NCI-H460 (cell line): ENCODE measurements at regions not wholly inside any gene's neighbourhood (a gene's known extent, or its start where the extent isn't known, plus 50 kb on each side); places are given as distances from the start of the nearest gene placed in this dataset.

ENCODE experiments used
- DNase-seq: peaks from one replicate; pipeline ENCODE4 v3.0.0-alpha.2; 2016; ENCODE audit warnings: low read depth; ENCODE audit errors: extremely low read depth

DNA sequence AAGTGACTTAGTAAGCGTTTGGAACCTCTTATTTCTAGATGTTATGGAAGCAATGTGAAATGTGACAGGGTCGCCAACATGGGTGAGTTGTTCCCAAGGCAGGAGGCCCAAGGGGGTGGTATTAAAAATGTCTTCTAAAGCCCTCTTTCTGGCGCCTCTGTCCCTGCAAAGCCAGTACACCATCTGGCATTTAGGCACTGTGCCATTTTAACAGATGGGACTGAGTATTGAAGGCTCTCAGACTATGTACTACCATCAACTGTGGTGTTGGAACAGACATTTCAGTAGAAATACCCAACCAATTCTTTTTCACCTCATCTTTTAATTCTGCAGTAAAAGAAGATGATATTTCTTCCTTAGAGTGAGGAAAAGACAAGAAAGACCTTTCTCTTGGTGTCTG, 384.5 kb upstream of the MMADHC start:
- DNase-seq, result no peak

DNA sequence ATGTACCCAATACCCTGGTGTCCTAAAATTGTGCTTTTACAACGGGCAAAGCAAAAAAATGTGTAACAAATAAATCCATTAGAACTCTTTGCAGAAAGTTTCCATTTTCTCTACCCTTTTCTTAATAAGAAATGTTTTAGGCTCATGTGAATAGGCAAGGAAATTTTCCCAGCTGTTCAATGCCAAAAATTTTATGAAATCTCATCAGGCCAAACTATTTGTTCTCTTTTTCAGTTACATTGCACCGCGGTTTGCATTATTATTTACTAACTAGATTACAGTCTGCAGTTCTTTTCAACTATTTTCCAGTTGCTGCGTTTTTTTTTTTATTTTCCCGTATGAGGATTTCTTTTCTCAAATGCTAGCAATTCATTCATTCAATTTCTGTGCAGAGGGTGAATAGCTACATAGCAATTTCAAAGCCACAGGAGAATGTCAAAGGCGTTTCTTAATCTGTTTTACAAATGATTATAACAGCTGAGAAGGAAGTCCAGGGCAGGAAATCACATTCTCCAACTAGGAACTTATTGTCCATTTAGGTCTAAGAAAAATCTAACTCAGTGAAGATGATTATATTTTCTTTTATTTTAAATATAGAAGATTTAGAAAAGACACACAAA, 367.5 kb upstream of the MMADHC start:
- no peak for DNase-seq

DNA sequence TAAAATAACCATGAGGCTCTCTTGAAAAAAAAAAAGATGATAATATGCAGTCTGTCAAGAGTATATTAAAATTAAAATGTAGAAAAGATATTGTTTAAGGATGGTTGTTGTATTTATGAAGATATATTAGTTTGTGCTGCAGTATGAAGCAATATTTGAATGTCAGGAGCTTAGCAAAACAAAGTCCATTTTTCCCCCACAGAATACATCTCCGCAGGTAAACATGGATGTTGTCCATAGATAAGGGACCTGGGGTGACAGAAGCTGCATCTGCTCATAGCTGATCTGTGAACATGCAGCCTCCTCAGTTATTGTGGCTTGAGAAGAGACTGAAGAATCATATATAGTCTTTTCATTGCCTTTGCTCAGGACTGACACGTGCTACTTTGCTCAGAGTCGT, 366.1 kb upstream of the MMADHC start:
- DNase-seq, result no peak

DNA sequence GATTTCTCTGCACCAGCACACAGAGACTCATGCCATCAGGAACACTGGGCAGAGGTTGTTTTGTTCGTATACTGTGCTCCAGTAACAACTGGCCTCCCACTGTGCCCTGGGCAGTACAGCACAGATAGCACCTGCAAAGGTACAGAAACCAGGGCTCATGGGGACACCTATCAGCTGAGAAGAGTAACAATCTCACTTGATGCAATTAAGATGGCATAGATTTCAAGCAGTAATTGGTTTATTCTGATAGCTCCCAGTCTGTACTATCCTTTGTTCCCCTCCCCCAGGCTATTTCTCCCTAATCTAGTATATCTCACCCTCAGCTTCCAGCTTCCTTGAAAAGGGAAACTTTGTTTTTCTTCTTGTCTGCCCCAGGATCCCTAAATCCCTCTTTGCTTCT, 343.9 kb upstream of the MMADHC start:
- DNase-seq, result no peak

DNA sequence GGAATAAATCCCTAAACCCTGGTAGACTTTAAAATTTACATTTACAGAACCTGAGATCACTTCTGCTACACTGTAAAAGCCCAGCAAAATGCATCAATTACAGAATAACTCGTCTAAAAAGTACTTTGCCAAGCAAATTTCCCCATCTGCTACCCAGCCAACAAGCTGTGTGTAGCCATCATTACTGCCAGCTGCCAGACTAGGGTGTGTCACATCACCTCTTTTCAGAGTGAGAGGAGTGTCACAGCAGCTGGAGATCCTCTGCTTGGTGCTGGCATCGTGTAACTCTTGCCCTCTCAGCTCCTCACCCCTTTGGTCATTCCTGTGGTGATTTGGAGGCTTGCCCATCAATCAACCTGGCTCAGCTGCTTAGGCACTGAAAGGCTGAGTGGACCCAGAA, 340.4 kb upstream of the MMADHC start:
- DNase-seq, result no peak

DNA sequence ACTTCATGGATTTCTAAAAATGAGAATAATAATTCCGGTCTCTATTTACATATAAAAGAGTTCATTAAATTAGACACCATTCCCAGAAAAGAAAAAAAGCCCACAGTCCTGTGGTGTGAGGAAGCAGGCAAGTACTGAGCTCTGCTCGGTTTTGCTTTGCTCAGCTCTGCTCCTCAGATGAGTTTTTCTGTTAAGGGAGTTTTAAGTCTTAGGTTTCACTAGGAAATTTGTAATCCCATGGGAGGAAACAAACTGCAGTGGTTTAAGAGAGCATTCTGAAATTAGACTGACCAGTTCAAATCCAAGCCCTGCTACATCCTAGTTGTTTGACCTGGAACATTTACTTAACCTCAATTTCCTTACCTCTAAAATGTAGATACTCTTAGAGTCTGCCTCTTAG, 338.6 kb upstream of the MMADHC start:
- DNase-seq, result no peak

DNA sequence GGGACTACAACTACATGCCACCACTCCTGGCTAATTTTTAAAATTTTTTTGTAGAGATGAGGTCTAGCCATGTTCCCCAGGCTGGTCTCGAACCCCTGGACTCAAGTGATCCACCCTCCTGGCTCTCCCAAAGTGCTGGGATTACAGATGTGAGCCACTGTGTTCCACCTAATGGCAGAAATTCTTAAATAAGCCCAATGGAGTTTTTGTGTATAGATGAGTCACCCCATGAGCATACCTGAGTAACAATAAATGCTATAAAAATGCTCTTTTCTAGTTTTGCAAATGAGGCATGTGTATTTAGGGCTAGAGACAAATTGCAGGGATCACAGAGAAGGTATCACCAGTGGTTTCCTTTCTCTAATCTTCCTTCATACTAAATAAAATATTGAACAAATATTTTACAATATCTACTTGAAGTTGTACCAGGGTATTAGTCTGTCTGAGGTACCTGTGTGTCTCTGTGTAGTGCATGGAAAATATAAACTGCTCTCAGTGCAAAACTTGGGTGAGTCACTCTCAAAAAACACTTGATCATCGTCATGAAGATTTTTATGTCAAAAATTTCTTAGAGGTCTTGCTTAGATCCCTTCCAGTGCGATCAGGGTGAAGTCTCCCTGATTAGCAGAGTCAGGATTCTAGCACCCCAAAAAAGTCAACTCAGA, 337.1 kb upstream of the MMADHC start:
- no peak for DNase-seq

DNA sequence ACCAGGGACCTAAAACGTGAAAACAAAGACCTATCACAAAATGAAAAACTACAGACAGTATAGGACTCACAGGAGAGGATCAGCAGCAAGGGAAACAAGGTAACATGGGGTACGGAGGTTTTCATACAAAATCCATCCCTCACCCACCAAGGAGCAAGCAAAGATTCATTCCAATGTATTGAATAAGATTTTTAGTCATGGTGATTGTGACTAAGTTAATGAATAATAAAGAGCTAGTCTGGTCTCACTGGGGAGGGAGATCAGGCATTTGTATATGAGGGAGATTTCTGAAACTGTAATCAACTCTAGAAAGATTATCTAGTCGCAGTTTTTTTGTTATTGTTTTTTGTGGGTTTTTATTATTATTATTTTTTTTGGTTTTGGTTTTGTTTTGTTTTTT, 336.5 kb upstream of the MMADHC start:
- no peak for DNase-seq

DNA sequence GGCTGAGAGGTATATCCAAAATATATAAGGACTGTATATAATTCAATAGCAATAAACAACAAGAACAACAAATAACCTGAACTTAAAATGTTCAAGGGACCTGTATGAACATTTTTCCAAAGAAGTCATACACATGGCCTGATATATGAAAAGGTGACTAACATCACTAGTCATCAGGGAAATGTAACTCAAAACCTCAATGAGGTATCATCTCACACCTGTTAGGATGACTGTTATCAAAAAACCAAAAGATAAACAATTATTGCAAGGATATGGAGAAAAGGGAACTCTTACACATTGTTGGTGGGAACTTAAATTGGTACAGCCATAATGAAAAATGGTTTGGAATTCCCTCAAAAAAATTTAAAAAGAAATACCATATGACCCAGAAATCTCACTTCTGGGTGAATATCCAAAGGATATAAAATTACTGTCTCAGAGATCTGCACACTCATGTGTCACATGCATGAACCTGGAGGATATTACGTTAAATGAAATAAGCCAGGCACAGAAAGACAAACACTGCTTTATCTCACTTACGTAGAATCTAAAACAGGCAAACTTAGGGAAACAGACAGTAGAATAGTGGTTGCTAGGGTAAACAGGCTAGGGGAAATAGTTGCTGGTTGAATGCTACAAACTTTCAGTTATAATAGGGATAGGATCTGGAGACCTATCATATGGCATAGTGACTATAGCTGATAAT, 334.5 kb upstream of the MMADHC start:
- no peak for DNase-seq

DNA sequence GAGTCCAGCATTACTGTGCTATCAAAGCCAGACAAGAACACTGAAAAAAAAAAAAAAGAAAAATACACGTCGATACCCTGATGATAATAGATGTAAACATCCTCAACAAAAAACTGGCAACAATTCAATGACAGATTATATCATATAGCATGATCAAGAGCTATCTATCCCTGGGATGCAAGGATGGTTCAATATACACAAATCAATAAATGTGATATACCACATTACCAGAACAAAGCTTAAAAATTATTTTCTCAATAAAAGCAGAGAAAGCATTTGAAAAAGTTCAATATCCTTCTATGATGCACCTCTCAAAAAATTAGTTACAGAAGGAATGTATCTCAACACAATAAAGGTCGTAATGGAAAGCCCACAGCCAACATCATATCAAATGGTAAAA, 332.8 kb upstream of the MMADHC start:
- DNase-seq, result no peak

DNA sequence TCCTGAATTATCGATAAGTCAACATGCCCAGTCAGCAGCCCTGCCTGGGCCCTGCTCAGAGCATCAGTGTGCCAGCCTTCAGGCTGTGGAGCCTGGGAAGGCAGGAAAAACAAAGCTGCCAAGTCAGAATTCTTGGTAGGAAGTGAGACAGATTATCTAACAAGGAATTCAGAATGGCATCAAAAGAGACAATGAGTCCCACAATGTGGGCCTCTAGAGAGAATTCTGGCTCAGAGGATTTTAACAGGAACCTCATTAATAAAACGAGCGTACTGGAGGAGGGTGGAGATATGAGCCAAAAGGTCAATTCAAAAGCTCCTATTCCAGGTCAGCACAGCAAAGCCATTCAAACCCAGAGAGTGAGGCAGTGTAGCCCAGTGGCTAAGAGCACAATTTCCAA, 327.6 kb upstream of the MMADHC start:
- no peak for DNase-seq

DNA sequence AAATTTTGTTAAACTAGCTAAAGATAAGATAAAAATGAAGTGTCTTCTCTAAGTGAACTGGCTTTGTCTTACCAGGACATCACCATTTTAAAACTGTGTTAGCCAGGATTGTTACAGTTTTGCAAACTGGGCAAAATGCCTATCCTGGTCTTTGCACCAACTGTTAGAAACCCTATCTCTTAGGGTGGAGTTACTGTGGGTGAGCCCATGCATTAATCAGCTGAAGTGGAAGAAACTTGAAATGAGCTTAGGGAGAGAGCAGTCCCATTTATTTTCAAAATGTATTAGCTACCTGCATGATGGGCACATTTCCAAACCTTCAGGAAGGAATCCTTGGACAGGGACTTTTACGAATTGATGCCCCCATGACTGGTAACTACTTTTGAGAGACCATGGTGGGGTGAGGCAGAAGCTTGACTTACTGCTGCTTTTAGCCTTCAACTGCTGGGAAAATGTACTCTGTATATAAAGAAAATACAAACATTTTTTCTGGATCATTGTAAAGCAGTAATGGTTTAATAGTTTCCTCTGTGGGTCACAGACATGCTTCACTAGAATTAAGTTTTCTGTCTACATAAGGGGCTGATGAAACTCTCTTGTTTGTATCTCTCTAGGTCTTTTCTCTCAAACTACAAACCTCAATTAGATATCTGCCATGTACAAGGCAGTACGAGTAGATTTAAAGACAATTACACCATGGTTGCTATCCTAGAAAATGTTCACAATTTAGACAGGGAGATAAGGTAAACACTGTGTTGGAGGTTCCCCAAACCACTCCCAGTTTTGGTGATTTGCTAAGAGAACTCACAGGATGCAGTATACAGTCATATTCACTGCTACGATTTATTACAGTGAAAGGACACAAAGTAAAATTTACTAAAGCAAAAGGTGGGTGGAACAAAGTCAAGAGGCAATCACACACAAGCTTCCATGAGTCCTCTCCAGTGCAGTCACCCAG, 321.4 kb upstream of the MMADHC start:
- DNase-seq, result no peak

DNA sequence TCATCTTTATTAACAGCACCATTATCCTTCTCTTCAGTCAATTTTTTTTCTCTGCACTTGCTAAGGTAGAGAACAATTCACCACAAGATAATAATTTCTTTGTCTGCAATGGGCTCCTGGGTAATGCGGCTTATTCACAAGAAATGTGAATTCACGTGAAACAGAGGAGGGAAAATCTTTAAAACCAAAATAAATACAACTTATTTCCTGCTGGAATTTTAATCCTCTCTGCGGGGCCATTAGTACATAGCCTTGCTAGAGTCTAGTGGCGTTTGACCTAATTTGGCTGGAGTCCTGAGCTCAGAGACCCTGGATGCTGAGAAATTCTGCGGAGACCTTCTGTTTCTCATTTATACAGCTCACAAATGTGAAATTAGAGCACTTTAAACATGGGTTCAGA, 319.3 kb upstream of the MMADHC start:
- DNase-seq, result no peak

DNA sequence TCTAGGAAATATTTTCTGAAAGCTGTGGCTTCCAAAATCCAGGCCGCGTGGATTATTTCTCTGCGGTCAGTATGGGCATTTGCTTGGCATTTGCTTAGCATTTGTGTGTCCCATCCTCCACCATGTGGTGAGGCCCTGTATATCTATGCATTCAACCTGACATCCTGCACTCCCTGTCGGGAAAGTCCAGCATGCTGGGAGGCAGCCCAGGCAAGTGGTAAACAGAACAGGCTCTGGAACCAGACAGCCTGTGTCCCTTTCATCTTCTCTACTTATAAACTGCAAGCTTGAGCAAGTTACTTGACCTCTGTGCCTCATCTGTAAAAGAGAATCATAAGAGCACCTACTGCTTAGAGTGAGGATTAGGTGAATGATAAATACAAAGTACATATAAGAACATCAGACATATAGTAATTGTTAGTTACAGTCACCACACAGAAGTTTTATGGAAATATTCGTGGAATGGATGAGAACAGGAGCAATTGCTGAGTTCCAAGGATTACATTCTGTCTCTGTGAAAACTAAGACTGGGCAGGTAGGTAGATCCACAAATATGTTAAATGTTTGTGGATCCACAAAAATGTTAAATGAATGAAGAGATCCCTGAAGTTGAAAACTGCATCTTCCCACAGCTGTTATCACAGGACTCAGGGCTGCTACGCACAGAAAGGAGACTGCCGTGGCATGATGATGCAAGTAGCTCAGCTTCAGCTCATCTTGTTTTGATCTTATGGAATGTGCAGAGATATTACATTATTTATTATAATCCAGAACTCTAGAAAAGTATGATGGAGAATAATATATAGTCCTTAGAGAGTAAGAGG, 317.0 kb upstream of the MMADHC start:
- no peak for DNase-seq

DNA sequence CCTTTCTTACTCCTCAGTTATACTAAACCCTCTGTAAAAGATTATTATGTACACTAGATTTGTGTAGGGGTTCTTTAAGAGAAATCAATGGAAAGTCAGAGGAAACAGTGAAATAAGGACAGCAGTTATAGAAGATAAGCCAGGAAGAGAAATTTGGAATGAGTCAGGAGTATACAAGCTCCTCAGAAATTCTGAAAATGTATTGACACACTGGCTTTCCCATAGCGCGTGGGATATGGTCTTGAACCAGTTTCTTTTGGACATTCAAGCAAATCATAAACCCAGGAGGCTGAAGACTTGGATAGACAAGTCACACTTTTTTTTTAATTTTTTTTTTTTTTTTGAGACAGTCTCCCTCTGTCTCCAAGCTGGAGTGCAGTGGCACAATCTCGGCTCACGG, 316.1 kb upstream of the MMADHC start:
- DNase-seq, result no peak

DNA sequence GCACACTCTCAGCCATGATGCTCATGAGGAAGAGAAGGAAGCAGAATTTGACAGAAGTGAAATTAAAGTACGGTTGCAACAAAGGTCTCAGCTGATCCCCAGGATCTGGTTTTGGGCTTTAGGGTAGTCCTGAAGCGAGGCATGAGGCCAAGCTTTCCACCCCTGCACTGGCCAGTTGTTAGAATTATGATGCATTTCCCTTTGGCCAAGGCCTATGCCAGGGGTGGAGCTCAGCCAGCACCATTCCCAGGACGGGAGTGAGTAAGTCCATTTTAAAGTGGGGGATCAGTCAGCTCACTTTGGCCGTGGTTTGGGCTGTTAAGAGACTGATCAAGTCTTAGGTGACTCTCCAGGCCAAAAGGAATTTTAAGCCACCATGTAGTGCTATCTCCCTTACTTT, 314.5 kb upstream of the MMADHC start:
- no peak for DNase-seq

DNA sequence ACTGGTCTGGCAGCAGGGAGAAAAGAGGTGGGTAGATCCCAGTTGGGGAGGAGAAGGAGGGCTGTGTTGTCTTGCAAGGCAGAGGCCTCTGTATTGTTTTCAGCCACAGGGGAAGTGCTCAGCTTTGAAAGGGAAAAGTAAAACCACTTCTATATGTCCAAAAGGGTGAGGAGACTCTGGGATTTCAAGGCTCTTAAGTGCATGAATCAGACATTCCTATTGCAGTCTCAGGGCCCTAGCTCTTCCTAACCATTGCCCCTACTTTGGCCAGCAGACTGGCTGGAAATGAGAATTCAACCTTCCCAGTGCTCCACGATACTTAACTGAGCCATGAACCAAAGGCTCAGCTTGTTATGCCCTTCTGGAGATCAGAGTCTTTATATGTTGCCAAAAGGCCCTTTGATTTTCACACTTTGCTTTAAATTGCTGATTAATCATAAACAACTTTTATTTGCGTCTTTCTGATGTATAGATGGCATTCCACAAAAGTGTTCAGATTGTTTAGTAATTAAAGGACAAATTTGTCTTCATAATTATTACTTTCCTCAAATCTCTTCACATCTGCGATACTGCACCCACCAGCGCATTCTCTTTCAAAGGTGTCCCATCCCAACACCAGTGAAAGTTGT, 313.8 kb upstream of the MMADHC start:
- no peak for DNase-seq

DNA sequence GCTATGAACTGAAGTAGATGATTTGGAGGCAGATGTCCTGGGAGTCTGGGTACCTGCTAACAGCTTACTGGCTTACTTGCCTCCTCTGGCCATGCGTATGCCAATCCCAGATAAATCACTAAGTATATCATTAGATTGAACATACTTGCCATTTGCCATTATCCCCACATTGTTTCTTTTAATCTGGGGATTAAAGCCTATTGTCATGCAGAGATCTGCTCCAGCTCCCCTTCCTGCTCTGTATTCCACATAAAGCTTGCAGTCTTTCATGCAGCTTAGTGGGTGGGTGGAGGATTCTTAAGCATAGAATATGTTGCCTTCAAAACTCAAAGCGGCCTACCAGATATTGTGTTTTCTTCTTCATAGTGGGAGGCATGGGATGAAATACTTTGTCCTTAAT, 311.8 kb upstream of the MMADHC start:
- DNase-seq, result no peak

DNA sequence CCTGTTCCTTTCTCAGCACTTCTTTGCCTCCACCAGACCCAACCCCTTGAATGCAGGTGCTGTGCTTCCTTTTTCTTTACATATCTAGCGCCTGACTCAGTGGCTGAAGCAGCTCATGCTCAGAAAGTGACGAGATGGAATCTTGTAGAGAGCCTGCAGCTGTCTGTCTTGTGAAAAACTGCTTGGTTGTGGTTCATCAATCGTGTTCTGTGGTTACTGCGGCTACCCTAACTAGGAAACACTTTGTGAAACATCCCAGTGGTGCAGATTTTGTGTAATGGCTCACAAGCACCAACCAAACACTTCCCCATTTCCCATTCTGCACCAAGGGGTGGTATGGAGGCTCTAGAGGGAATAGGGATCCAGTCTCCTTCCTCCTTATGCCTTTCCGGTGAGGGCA, 307.2 kb upstream of the MMADHC start:
- DNase-seq, result no peak

DNA sequence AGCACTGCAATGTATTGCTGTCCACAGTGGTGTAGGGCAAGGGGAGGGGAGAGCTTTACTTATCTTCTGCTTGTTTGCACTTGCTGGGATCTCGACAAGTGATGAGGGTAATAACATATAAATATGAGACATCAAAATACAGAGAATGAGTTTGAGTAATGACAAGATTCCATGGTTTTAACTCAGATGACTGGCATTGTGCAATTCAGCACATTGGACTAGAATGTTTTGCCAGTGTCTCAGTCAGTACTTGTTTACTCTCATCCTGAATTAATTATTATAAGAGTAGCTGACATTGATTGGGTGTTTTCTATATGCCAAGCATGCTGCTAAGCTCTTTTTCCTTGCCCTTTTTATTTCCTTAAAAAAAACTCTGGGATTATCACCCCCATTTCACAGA, 306.7 kb upstream of the MMADHC start:
- DNase-seq, result no peak
